ENCODE measurements at regions not wholly inside any gene's neighbourhood (a gene's known extent, or its start where the extent isn't known, plus 50 kb on each side); places are given as distances from the start of the nearest gene placed in this dataset.
A peak's percentile ranks its signal among the peaks of the same experiment; 100 is the strongest.

DNA sequence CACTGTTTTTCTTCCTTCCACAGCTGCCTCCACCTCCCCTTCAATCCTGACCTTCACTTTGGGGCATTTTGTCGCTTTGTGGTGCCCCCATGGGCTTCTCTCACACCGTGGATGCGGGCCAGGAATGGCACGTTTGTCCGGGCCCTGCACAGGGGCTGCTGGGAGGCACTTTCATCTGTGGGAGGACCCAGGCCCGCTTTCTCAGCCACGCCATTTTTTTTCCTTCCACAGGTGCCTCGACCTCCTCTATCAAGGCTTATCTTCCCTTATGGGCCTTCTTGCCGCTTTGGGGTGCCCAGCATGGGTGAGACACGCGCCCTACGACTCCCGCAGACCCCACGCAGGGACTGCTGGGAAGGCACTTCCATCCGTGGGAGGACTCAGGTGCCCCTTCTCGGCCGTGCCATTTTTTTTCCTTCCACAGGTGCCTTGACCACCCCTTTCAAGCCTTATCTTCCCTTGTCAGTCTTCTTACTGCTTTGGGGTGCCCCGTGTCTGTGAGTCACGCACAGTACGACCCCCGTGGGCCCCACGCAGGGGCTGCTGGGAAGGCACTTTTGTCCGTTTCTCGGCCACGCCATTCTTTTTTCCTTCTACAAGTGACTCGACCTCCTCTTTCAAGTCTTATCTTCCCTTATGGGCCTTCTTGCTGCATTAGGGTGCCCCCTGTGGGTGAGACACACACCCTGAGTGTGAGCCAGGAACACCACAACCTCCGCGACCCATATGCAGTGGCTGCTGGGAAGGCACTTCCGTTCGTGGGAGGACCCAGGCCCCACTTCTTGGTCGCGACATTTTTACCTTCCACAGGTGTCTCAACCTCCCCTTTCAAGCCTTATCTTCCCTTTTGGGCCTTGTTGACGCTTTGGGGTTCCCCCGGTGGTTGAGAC is 270.7 kb downstream of the ALG10 start:
- peak; percentile 2 for DNase-seq

DNA sequence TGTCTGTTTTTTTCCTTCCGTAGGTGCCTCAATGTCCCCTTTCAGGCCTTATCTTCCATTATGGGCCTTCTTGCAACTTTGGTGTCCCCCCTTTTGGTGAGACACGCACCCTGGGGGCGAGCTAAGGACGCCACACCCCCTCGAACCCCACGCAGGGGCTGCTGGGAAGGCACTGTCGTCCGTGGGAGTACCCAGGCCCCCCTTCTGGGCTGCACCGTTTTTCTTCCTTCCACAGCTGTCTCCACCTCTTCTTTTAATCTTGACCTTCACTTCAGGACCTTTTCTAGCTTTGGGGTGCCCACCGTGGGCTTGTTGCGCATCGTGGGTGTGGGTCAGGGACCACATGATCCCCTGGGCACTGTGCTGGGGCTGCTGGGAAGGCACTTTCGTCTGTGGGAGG is 271.8 kb downstream of the ALG10 start:
- peak; percentile 1 for DNase-seq

- peak; percentile 4 for DNase-seq
Observed at GRCh38 chr12:34294671-34295365, 272.5 kb downstream of the ALG10 start.

GRCh38 chr12:34295366-34296142 is 273.3 kb downstream of the ALG10 start:
- peak; percentile 1 for DNase-seq

- DNase-seq: peak; percentile 4
Observed at GRCh38 chr12:34296143-34297041, 274.1 kb downstream of the ALG10 start.

GRCh38 chr12:34297126-34297789 is 275.0 kb downstream of the ALG10 start:
- no peak for DNase-seq

DNA sequence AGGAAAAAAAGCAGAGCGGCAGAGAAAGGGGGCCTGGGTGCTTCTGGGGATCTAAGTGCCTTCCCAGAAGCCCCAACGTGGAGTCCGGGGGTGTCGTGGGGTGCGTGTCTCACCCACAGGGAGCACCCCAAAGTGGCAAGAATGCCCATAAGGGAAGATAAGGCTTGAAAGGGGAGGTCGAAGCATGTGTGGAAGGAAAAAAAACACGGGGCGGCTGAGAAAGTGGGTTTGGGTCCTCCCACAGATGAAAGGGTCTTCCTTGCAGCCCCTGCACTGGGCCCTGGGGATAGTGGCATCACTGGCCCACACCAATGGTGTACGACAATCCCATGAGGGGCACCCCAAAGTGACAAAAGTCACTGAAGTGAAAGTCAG is 275.5 kb downstream of the ALG10 start:
- DNase-seq: no peak

DNA sequence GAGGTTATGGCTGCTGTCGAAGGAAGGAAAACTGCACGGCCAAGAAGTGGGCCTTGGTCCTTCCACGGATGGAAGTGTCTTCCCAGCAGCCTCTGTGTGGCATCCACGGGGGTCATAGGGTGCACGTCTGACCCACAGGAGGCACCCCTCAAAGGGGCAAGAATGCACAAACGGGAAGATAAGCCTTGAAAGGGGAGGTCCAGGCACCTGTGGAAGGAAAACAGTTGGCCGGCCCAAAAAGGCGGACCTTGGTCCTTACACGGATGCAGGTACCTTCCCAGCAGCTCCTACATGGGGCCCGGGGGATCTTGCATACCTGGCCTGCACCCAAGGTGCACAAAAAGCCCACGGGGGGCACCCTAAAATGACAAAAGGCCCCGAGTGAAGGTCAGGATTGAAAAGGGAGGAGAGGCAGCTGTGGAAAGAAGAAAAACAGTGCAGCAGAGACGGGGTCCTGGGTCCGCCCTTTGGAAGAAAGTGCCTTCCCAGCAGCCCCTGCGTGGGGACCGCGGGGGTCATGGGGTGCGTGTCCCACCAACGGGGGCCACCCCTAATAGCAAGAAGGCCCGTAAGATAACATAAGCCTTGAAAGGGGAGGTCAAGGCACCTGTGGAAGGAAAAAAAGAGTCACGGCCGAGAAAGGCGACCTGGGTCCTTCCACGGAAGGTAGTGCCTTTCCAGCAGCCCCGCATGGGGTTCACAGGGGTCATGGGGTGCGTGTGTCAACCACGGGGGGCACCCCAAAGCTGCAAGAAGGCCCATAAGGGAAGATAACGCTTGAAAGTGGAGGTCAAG is 276.1 kb downstream of the ALG10 start:
- no peak for DNase-seq

GRCh38 chr12:34298971-34299801 is 276.9 kb downstream of the ALG10 start:
- no peak for DNase-seq

GRCh38 chr12:34299802-34300193 is 277.5 kb downstream of the ALG10 start:
- no peak for DNase-seq

GRCh38 chr12:34300376-34301250 is 278.3 kb downstream of the ALG10 start:
- DNase-seq: no peak

DNA sequence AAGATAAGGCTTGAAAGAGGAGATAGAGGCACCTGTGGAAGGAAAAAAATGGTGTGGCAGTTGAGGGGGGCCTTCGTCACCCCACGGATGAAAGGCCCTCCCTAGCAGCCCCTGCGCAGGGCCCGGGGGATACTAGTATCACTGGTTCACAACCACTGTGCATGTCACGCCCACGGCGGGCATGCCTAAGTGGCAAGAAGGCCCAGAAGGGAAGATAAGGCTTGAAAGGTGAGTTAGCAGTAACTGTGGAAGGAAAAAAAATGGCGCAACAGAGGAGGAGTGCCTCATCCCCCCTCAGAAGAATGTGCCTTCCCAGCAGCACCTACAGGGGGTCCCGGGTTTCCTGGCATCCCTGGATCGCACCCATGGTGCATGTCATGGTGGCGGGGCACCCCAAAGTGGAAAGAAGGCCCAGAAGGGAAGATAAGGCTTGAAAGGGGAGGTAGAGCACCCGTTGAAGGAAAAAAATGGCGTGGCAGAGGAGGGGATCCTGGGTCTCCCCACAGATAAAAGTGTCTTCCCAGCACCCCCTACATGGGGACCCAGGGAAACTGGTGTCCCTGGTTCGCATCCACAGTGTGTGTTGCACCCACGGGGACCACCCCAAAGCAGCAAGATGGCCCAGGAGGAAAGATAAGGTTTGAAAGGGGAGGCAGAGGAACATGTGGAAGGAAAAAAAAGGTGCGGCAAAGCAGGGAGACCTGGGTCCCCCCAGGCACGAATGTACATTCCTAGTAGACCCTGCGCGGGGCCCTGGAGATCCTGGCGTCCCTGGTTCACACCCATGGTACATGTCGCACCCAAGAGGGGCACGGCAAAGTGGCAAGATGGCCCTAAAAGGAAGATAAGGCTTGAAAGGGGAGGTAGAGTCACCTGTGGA is 279.2 kb downstream of the ALG10 start:
- no peak for DNase-seq

DNA sequence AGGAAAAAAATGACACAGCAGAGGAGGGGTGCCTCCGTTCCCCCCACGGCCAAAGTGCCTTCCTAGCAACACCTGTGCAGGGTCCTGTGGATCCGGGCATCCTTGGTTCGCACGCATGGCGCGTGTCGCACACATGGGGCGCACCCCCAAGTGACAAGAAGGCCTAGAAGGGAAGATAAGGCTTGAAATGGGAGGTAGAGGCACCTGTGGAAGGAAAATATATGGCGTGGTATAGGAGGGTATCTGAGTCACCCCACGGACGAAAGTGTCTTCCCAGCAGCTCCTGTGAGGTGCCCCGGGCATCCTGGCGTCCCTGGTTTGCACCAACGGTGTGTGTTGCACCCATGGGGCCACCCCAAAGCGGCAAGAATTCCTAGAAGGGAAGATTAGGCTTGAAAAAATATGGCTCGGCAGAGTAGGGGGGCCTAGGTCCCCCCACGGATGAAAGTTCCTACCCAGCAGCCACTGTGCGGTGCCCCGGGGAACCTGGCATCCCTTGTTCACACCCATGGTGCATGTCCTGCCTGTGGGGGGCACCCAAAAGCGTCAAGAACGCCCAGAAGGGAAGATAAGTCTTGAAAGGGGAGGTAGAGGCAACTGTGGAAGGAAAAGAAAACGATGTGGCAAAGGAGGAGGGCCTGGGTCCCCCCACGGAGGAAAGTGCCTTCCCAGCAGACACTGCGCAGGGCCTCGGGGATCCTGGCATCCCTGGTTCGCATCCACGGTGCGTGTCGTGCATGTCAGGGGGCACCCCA is 280.0 kb downstream of the ALG10 start:
- DNase-seq: no peak

DNA sequence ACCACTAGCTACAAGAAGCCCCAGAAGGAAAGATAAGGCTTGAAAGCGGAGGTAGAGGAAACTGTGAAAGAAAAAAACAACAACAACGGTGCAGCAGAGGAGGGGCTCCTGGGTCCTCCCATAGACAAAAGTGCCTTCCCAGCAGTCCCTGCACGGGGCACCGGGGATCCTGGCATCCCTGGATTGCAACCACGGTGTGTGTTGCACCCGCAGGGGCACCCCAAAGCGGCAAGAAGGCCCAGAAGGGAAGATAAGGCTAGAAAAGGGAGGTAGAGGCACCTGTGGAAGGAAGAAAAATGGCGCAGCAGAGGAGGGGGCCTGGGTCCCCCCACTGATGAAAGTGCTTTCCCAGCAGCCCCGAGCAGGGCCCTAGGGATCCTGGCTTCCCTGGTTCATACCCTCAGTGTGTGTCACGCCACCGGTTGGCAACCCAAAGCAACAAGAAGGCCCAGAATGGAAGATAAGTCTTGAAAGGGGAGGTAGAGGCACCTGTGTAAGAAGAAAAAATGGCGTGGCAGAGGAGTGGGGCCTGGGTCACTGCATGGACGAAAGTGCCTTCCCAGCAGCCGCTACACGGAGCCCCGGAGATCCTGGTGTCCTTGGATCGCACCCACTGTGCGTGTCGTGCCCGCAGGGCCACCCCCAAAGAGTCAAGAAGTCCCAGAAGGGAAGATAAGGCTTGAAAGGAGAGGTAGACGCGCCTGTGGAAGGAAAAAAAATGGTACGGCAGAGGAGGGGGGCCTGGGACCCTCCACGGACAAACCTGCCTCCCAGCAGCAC is 281.0 kb downstream of the ALG10 start:
- DNase-seq: no peak

- DNase-seq: no peak
Observed at GRCh38 chr12:34304001-34304400, 281.7 kb downstream of the ALG10 start.

- no peak for DNase-seq
Observed at GRCh38 chr12:34304546-34304945, 282.2 kb downstream of the ALG10 start.
